GM21381 (cell line): ENCODE measurements at regions not wholly inside any gene's neighbourhood (a gene's known extent, or its start where the extent isn't known, plus 50 kb on each side); places are given as distances from the start of the nearest gene placed in this dataset.
A peak's percentile ranks its signal among the peaks of the same experiment; 100 is the strongest.
"Not testable (repeated sequence)": the region's sequence is repeated elsewhere in the genome, so short reads cannot be mapped to it uniquely, and the experiment has no call there.

Experiments used
- ATAC-seq: cut with Tn5 transposase; IDR thresholded peaks from one replicate; pipeline ENCODE4 v1.9.1; 2021; ENCODE audit warnings: mild to moderate bottlenecking, moderate library complexity; ENCODE audit not compliant: unreplicated experiment

GRCh38 chr3:153889905-153890334, 231.3 kb upstream of the ARHGEF26 start:
- peak; percentile 62 for ATAC-seq

- ATAC-seq, result no peak
These were observed 229.1 kb upstream of the ARHGEF26 start for GRCh38 chr3:153892126-153892525.

GRCh38 chr3:153894857-153895256, 226.3 kb upstream of the ARHGEF26 start:
- no peak for ATAC-seq

- ATAC-seq, result no peak
These were observed 225.0 kb upstream of the ARHGEF26 start for GRCh38 chr3:153896197-153896596.

GRCh38 chr3:153897025-153897723, 224.0 kb upstream of the ARHGEF26 start:
- ATAC-seq, result peak; percentile 72

GRCh38 chr3:153897842-153898241, 223.3 kb upstream of the ARHGEF26 start:
- ATAC-seq, result peak; percentile 74

- ATAC-seq, result no peak
These were observed 220.0 kb upstream of the ARHGEF26 start for GRCh38 chr3:153901152-153901551.

- ATAC-seq, result no peak
These were observed 219.2 kb upstream of the ARHGEF26 start for GRCh38 chr3:153901991-153902390.

- ATAC-seq, result peak; percentile 69
These were observed 217.8 kb upstream of the ARHGEF26 start for GRCh38 chr3:153903430-153903829.

- ATAC-seq, result no peak
These were observed 214.8 kb upstream of the ARHGEF26 start for GRCh38 chr3:153906366-153906765.

GRCh38 chr3:153910387-153910786, 210.8 kb upstream of the ARHGEF26 start:
- ATAC-seq, result no peak

- ATAC-seq, result no peak
These were observed 210.1 kb upstream of the ARHGEF26 start for GRCh38 chr3:153911116-153911515.

- ATAC-seq, result no peak
These were observed 201.4 kb upstream of the ARHGEF26 start for GRCh38 chr3:153919773-153920172.

- no peak for ATAC-seq
These were observed 199.4 kb upstream of the ARHGEF26 start for GRCh38 chr3:153921826-153922225.

GRCh38 chr3:153925841-153926514, 195.2 kb upstream of the ARHGEF26 start:
- no peak for ATAC-seq

GRCh38 chr3:153927107-153927506, 194.1 kb upstream of the ARHGEF26 start:
- ATAC-seq, result peak; percentile 67

GRCh38 chr3:153928851-153929250, 192.3 kb upstream of the ARHGEF26 start:
- ATAC-seq, result no peak

GRCh38 chr3:153933481-153933880, 187.7 kb upstream of the ARHGEF26 start:
- not testable (repeated sequence) for ATAC-seq

GRCh38 chr3:153944084-153944483, 177.1 kb upstream of the ARHGEF26 start:
- ATAC-seq, result no peak

GRCh38 chr3:153951276-153951675, 169.9 kb upstream of the ARHGEF26 start:
- no peak for ATAC-seq

- no peak for ATAC-seq
These were observed 169.1 kb upstream of the ARHGEF26 start for GRCh38 chr3:153952091-153952490.

GRCh38 chr3:153956613-153957012, 164.6 kb upstream of the ARHGEF26 start:
- ATAC-seq, result no peak
